Esophagus squamous epithelium (tissue), 4 donors: ENCODE measurements at regions not wholly inside any gene's neighbourhood (a gene's known extent, or its start where the extent isn't known, plus 50 kb on each side); places are given as distances from the start of the nearest gene placed in this dataset.

Source experiments
- POLR2A ChIP-seq, 4 donors: fragments of 450-650 bp; IDR thresholded peaks; one replicate each; pipeline ENCODE4 v1.6.1; 2017; ENCODE audit warnings: antibody characterized with exemption in 4 of 4, mild to moderate bottlenecking in 4 of 4, moderate library complexity in 3 of 4
- TF ChIP-seq, protein P1 (sequence below), 6 experiments: fragments of 450-650 bp in 4 of 6; fragments of 200-600 bp in 2 of 6; sonication (generic) in 2 of 6; IDR thresholded peaks; one replicate each; pipeline ENCODE4 v1.5.1; 2016 to 2019; ENCODE audit warnings: antibody characterized with exemption in 6 of 6, mild to moderate bottlenecking in 4 of 6, moderate library complexity in 4 of 6

DNA sequence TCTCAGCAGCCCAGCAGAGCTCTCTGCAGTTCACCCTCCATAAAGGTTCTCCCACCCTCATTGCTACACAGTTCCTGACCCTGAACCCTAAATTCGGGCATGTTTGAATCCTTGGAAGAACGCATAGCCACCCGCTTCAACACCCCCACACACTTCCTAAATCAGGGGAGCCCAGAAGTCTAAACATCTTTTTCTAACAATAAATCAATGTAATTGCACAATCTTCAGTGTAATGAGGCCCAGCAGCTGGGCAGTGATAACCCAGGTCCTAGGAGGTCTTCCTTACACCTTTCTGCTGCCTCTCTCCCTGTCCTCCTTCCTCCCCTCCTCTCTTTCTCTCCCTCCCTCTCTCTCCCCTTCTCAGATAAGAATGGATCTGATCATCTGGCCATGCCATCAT, 88.0 kb downstream of the IRX2 start:
- TF ChIP-seq, protein P1, sequence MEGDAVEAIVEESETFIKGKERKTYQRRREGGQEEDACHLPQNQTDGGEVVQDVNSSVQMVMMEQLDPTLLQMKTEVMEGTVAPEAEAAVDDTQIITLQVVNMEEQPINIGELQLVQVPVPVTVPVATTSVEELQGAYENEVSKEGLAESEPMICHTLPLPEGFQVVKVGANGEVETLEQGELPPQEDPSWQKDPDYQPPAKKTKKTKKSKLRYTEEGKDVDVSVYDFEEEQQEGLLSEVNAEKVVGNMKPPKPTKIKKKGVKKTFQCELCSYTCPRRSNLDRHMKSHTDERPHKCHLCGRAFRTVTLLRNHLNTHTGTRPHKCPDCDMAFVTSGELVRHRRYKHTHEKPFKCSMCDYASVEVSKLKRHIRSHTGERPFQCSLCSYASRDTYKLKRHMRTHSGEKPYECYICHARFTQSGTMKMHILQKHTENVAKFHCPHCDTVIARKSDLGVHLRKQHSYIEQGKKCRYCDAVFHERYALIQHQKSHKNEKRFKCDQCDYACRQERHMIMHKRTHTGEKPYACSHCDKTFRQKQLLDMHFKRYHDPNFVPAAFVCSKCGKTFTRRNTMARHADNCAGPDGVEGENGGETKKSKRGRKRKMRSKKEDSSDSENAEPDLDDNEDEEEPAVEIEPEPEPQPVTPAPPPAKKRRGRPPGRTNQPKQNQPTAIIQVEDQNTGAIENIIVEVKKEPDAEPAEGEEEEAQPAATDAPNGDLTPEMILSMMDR (IDR thresholded peaks at IDR 0.05) = no peak
- TF ChIP-seq POLR2A (IDR thresholded peaks at IDR 0.05) = no peak
